Brain microvascular endothelial cell (primary cell): ENCODE measurements at regions not wholly inside any gene's neighbourhood (a gene's known extent, or its start where the extent isn't known, plus 50 kb on each side); places are given as distances from the start of the nearest gene placed in this dataset.

Experiments used
- DNase-seq: peaks from one replicate; pipeline ENCODE4 v3.0.0-alpha.2; 2020
- H3K27ac ChIP-seq: fragments of 250-450 bp; sonication (Bioruptor Pico); 2 replicates; pipeline ENCODE4 v1.5.1; 2020; ENCODE audit warnings: mild to moderate bottlenecking, moderate library complexity
- H3K27me3 ChIP-seq: fragments of 250-450 bp; sonication (Bioruptor Pico); replicated peaks from 2 replicates; pipeline ENCODE4 v1.5.1; 2020; ENCODE audit warnings: mild to moderate bottlenecking
- H3K36me3 ChIP-seq: fragments of 250-450 bp; sonication (Bioruptor Pico); replicated peaks from 2 replicates; pipeline ENCODE4 v1.5.1; 2020; ENCODE audit warnings: mild to moderate bottlenecking
- H3K4me3 ChIP-seq: 2 replicates; pipeline ENCODE4 v1.5.1; 2011; ENCODE audit warnings: low read depth, mild to moderate bottlenecking, control low read depth, low read length, moderate library complexity
- in situ Hi-C: cut with HindIII; loops from 2 replicates; pipeline ENCODE4 v1.10.0; 2017; ENCODE audit warnings: low sequenced_read_pairs, low pct_ligation_motif_present
- TF ChIP-seq, protein P1 (sequence below): IDR thresholded peaks from 2 replicates; pipeline ENCODE4 v1.5.1; 2011; ENCODE audit warnings: low read depth, mild to moderate bottlenecking, moderate library complexity, low read length, control low read depth, inconsistent platforms; ENCODE audit errors: missing control alignments

DNA sequence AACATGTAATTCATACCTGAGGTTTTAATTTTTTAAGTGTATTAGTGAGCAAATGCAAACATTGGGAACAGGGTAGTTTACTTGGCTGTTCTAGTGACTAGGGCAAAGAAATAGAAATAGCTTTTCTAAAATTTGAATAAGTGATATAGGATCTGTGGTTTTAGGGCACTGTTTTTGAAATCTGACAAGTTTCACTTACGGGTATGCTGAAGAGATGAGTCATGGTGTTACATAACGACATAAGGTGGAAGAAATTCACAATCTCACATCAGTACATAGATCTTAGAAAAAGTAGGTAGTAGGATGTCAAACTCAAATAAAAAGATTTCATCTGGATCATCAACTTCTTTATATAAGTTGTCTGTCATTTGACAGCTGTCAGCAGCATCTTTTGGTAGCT, 772.3 kb downstream of the MAT2B start:
- DNase-seq: no peak
- Histone ChIP-seq H3K27me3 (no peaks in the 10 kb centered on the region), H3K36me3 (no peaks in the 10 kb centered on the region), H3K27ac (no peak overlapping the region), H3K4me3 (no peak overlapping the region)
- TF ChIP-seq, protein P1, sequence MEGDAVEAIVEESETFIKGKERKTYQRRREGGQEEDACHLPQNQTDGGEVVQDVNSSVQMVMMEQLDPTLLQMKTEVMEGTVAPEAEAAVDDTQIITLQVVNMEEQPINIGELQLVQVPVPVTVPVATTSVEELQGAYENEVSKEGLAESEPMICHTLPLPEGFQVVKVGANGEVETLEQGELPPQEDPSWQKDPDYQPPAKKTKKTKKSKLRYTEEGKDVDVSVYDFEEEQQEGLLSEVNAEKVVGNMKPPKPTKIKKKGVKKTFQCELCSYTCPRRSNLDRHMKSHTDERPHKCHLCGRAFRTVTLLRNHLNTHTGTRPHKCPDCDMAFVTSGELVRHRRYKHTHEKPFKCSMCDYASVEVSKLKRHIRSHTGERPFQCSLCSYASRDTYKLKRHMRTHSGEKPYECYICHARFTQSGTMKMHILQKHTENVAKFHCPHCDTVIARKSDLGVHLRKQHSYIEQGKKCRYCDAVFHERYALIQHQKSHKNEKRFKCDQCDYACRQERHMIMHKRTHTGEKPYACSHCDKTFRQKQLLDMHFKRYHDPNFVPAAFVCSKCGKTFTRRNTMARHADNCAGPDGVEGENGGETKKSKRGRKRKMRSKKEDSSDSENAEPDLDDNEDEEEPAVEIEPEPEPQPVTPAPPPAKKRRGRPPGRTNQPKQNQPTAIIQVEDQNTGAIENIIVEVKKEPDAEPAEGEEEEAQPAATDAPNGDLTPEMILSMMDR: no peak
- in situ Hi-C loops: no loop called here

DNA sequence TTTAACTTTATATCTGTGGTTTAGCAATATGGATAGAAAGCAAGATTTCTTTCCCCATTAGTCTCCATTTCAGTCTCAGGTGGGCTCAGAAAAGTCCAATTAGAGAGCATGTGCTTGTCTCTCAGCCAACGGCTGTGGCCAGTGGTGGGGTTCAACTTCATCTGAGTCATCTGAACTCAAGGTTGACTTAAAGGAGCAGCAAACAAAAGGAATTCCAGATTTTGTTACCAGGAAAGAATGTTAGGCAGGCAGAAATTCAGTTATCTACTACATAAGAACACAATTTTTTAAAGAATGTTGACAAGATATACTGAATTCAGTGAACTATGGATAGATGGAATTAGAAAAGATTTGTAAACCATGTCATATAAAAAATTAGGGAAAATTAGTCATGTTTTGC, 784.1 kb downstream of the MAT2B start:
- H3K27ac ChIP-seq: no peak overlapping the region
- no peak overlapping the region for H3K4me3 ChIP-seq
- in situ Hi-C loops: no loop called here
- TF ChIP-seq, protein P1: no peak
- no peaks in the 10 kb centered on the region for H3K36me3 ChIP-seq
- H3K27me3 ChIP-seq: no peaks in the 10 kb centered on the region
- no peak for DNase-seq

DNA sequence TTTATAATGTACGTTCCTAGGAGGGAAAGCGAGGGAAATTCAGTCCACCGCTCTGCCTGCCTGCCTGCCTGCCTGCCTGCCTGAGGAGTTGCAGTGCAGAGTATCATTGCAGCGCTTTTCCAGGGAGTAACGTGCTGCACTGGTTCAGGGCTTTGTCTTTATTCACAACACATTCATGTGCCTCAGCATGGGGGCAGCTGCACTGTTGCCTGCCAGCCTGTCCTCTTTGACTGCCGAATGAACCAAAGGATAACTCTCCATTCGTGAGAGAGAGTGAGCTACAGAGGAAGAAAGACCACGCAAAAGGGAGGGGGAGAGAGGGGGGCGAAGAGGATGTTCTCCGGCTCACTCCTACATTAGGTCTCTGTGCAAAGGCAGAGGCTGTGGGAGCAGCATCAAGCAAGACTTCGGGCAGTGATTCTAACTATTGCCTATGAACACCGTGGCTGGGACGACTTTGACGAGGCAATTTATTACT, 791.2 kb downstream of the MAT2B start:
- DNase-seq: no peak
- H3K4me3 ChIP-seq: peak overlapping the region; percentile 29
- no peaks in the 10 kb centered on the region for H3K27me3 ChIP-seq
- TF ChIP-seq, protein P1: no peak
- in situ Hi-C loops: no loop called here
- H3K36me3 ChIP-seq: no peaks in the 10 kb centered on the region
- H3K27ac ChIP-seq: no peak overlapping the region

DNA sequence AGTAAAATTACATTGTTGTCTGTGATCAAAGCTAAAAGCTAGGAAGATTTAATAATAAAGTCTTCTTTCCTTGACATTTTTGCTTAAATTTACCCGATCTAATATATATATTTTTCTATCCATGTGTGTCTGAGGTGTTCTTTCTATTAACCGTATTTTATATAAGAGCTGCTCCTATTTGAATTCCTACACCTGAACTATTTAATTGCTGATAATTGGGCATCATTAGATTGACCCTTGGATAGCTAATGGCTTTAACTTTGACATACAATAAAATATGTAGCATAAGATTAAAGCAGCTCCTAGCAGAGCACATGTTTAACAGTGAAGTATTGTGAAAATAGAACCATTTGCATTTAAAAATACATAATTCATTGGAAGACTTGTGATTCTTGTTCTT, 792.7 kb downstream of the MAT2B start:
- H3K4me3 ChIP-seq: no peak overlapping the region
- H3K27ac ChIP-seq: no peak overlapping the region
- in situ Hi-C loops: no loop called here
- TF ChIP-seq, protein P1: no peak
- DNase-seq: no peak
- no peaks in the 10 kb centered on the region for H3K27me3 ChIP-seq
- H3K36me3 ChIP-seq: no peaks in the 10 kb centered on the region

DNA sequence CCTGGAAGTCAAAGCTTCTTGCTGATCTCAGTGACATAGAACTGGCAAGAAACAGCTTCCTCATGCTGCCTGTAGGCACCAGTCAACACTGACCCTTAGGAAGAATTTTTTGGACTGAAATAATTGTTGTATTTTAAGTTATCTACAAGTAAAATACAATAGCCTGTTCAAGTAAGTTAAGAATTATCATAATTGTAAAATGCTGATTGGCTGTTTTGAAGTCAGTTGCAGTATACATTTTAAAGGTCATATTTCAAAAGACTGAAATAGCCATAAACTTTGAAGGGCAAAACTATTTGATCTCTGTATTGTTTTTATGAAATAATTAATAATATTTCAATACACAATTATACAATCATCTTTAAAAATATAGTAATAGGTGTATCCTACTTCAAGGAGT, 794.9 kb downstream of the MAT2B start:
- in situ Hi-C loops: no loop called here
- TF ChIP-seq, protein P1: no peak
- Histone ChIP-seq H3K27me3 (no peaks in the 10 kb centered on the region), H3K27ac (no peak overlapping the region), H3K4me3 (no peak overlapping the region), H3K36me3 (no peaks in the 10 kb centered on the region)
- no peak for DNase-seq

DNA sequence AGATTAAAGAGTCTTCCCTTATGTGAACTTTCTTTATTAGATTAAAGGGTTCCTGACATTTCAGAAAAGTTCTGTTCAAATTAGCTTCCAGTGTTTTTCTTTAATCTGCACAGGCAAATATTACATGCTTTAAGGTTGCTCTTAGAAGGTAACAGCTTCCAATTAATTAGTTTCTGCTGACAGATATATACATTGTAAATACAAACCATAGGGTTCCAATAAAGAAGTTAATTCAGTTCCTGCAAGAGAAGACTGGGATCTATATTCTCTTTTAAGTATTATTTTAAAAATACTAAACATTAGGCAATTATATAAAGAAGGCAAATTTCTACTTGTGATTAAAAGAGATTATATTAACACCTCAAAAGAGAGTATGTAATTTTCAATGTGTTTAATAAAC, 795.7 kb downstream of the MAT2B start:
- TF ChIP-seq, protein P1: no peak
- Histone ChIP-seq H3K27me3 (no peaks in the 10 kb centered on the region), H3K36me3 (no peaks in the 10 kb centered on the region), H3K4me3 (no peak overlapping the region), H3K27ac (no peak overlapping the region)
- DNase-seq: no peak
- in situ Hi-C loops: no loop called here
